OCI-LY7 (cell line): ENCODE measurements at regions not wholly inside any gene's neighbourhood (a gene's known extent, or its start where the extent isn't known, plus 50 kb on each side); places are given as distances from the start of the nearest gene placed in this dataset.

Experiments used
- BruUV-seq: library from RNA; stranded (reverse); fragments of 400-500 nt; replicated peaks from 2 replicates; lab custom pipeline; 2021; lab: Mats Ljungman, UMichigan
- CTCF ChIA-PET: fragments of 300-600 bp; sonication (Branson Sonifier 250); formaldehyde crosslinking; loops from one replicate; lab custom pipeline; 2022; ENCODE audit warnings: antibody characterized with exemption; ENCODE audit not compliant: unreplicated experiment; lab: Charles Lee
- POLR2A ChIA-PET: fragments of 300-600 bp; sonication (Branson Sonifier 250); formaldehyde crosslinking; loops from one replicate; lab custom pipeline; 2022; ENCODE audit warnings: antibody characterized with exemption; lab: Charles Lee
- DNase-seq: peaks from one replicate; pipeline ENCODE4 v3.0.0-alpha.2; 2015; ENCODE audit warnings: low spot score
- H2AFZ ChIP-seq: fragments of 200-600 bp; sonication (generic), shearing (Covaris generic); 2 replicates; pipeline ENCODE4 v1.6.1; 2014; ENCODE audit warnings: mild to moderate bottlenecking, antibody characterized with exemption, low read length, moderate library complexity
- H3K27ac ChIP-seq: fragments of 200-600 bp; sonication (generic); 2 replicates; pipeline ENCODE4 v1.5.1; 2014; ENCODE audit warnings: mixed run types, low read depth, mild to moderate bottlenecking, moderate library complexity, low read length, inconsistent platforms; ENCODE audit not compliant: poor library complexity, severe bottlenecking
- H3K36me3 ChIP-seq: fragments of 200-600 bp; sonication (generic); 2 replicates; pipeline ENCODE4 v1.6.1; 2014; ENCODE audit warnings: mild to moderate bottlenecking, antibody characterized with exemption, low read length, moderate library complexity, mixed read lengths; ENCODE audit not compliant: insufficient read depth
- H3K4me1 ChIP-seq: fragments of 200-600 bp; sonication (generic); 2 replicates; pipeline ENCODE4 v1.5.1; 2014; ENCODE audit warnings: mild to moderate bottlenecking, low read length; ENCODE audit not compliant: insufficient read depth, poor library complexity, severe bottlenecking
- H3K4me2 ChIP-seq: fragments of 200-600 bp; sonication (generic); 2 replicates; pipeline ENCODE4 v1.6.1; 2014; ENCODE audit warnings: mild to moderate bottlenecking, low read length
- H3K4me3 ChIP-seq: fragments of 200-600 bp; sonication (generic); 2 replicates; pipeline ENCODE4 v1.5.1; 2014; ENCODE audit warnings: mild to moderate bottlenecking, low read depth, low read length; ENCODE audit not compliant: poor library complexity, severe bottlenecking
- H3K79me2 ChIP-seq: fragments of 200-600 bp; sonication (generic); 2 replicates; pipeline ENCODE4 v1.6.1; 2016; ENCODE audit warnings: low read depth, mild to moderate bottlenecking, low read length, moderate library complexity, mixed read lengths; ENCODE audit not compliant: insufficient read depth
- H3K9me2 ChIP-seq: fragments of 200-600 bp; sonication (generic); 2 replicates; pipeline ENCODE4 v1.6.1; 2016; ENCODE audit warnings: mild to moderate bottlenecking, low read length, mixed read lengths; ENCODE audit not compliant: insufficient read depth
- H3K9me3 ChIP-seq: fragments of 200-600 bp; sonication (generic); 2 replicates; pipeline ENCODE4 v1.6.1; 2014; ENCODE audit warnings: mild to moderate bottlenecking, mixed run types, low read length, mixed read lengths
- H4K20me1 ChIP-seq: fragments of 200-600 bp; sonication (generic); 2 replicates; pipeline ENCODE4 v1.6.1; 2014; ENCODE audit warnings: mild to moderate bottlenecking, antibody characterized with exemption, low read length, moderate library complexity, mixed read lengths; ENCODE audit not compliant: insufficient read depth
- CTCF ChIP-seq: fragments of 200-600 bp; sonication (generic); conservative IDR thresholded peaks from 2 replicates; pipeline ENCODE4 v1.5.1; 2014; ENCODE audit warnings: mild to moderate bottlenecking, antibody characterized with exemption, low read length, moderate library complexity, mixed read lengths
- EZH2phosphoT487 ChIP-seq: fragments of 200-600 bp; sonication (generic); IDR thresholded peaks from 2 replicates; pipeline ENCODE4 v1.6.1; 2018; ENCODE audit warnings: low read depth, borderline replicate concordance, mild to moderate bottlenecking, mixed run types, antibody characterized with exemption, low read length, moderate library complexity, mixed read lengths
- intact Hi-C: fragments of 100-400 bp; cut with micrococcal nuclease; formaldehyde crosslinking; loops from one replicate; pipeline ENCODE4 v1.10.0; 2022; ENCODE audit not compliant: unreplicated experiment

- Histone ChIP-seq H3K9me2 (no peaks in the 10 kb centered on the region), H3K4me2 (no peak overlapping the region), H3K79me2 (no peaks in the 10 kb centered on the region), H4K20me1 (no peaks in the 10 kb centered on the region), H3K4me1 (no peaks in the 10 kb centered on the region), H2AFZ (no peak overlapping the region), H3K4me3 (no peak overlapping the region), H3K27ac (no peak overlapping the region), H3K9me3 (no peaks in the 10 kb centered on the region), H3K36me3 (no peaks in the 10 kb centered on the region)
- DNase-seq: no peak
- intact Hi-C loops: no loop called here
- POLR2A ChIA-PET: no interaction called here
- CTCF ChIA-PET: no interaction called here
- TF ChIP-seq EZH2phosphoT487 (no peak), CTCF (no peak)
- no TSS peak for BruUV-seq
These were observed 670.8 kb downstream of the ACTL7B start for GRCh38 chr9:108184941-108185340.

- intact Hi-C loops: no loop called here
These were observed 671.8 kb downstream of the ACTL7B start for GRCh38 chr9:108184009-108184408.

GRCh38 chr9:108182950-108183381, 672.8 kb downstream of the ACTL7B start:
- intact Hi-C loops: no loop called here
- Histone ChIP-seq H3K4me2 (no peak overlapping the region), H3K4me3 (no peak overlapping the region), H3K9me2 (no peaks in the 10 kb centered on the region), H3K9me3 (no peaks in the 10 kb centered on the region), H2AFZ (no peak overlapping the region), H3K27ac (no peak overlapping the region), H3K79me2 (no peaks in the 10 kb centered on the region), H3K4me1 (no peaks in the 10 kb centered on the region), H4K20me1 (no peaks in the 10 kb centered on the region), H3K36me3 (no peaks in the 10 kb centered on the region)
- CTCF ChIA-PET: no interaction called here
- no peak for DNase-seq
- BruUV-seq: no TSS peak
- TF ChIP-seq CTCF: no peak
- TF ChIP-seq EZH2phosphoT487: no peak
- POLR2A ChIA-PET: no interaction called here

More at GRCh38 chr9:108184009-108184408, 671.8 kb downstream of the ACTL7B start:
- H3K9me3 ChIP-seq: no peaks in the 10 kb centered on the region
- no peaks in the 10 kb centered on the region for H3K4me1 ChIP-seq
- H3K4me3 ChIP-seq: no peak overlapping the region
- no peak overlapping the region for H3K27ac ChIP-seq
- H3K79me2 ChIP-seq: no peaks in the 10 kb centered on the region
- no peaks in the 10 kb centered on the region for H3K36me3 ChIP-seq
- no peaks in the 10 kb centered on the region for H3K9me2 ChIP-seq
- no peak overlapping the region for H3K4me2 ChIP-seq
- BruUV-seq: no TSS peak
- no peak for DNase-seq
- ChIA-PET CTCF (no interaction called here), POLR2A (no interaction called here)
- no peak overlapping the region for H2AFZ ChIP-seq
- H4K20me1 ChIP-seq: no peaks in the 10 kb centered on the region
- TF ChIP-seq EZH2phosphoT487: no peak
- no peak for TF ChIP-seq CTCF
